Activated CD8-positive, alpha-beta T cell treated with anti-CD3 and anti-CD28 coated beads for 36 hours (primary cell): ENCODE measurements at regions not wholly inside any gene's neighbourhood (a gene's known extent, or its start where the extent isn't known, plus 50 kb on each side); places are given as distances from the start of the nearest gene placed in this dataset.

Experiments
- ATAC-seq: fragments of 200-7000 bp; cut with Tn5 transposase; one replicate; pipeline ENCODE4 v1.10.0; 2021; ENCODE audit warnings: mild to moderate bottlenecking, moderate library complexity
- CTCF ChIA-PET: fragments of 350-600 bp; sonication (Branson Sonifier 250); formaldehyde crosslinking; loops from one replicate; lab custom pipeline; 2021; ENCODE audit warnings: antibody characterized with exemption; lab: Charles Lee
- POLR2A ChIA-PET: fragments of 350-600 bp; sonication (Branson Sonifier 250); formaldehyde crosslinking; loops from one replicate; lab custom pipeline; 2021; ENCODE audit warnings: antibody characterized with exemption; lab: Charles Lee
- DNase-seq: peaks from one replicate; pipeline ENCODE4 v3.0.0-alpha.2; 2020
- H3K27ac Mint-ChIP-seq: one replicate; pipeline ENCODE4 v1.8.0; 2021; ENCODE audit warnings: mild to moderate bottlenecking, mixed read lengths
- H3K27me3 Mint-ChIP-seq: one replicate; pipeline ENCODE4 v1.8.0; 2021; ENCODE audit warnings: mixed read lengths
- H3K36me3 Mint-ChIP-seq: one replicate; pipeline ENCODE4 v1.8.0; 2021; ENCODE audit warnings: low read depth, mixed read lengths
- H3K4me1 Mint-ChIP-seq: one replicate; pipeline ENCODE4 v1.8.0; 2021; ENCODE audit warnings: low read depth, mixed read lengths
- H3K4me3 Mint-ChIP-seq: one replicate; pipeline ENCODE4 v1.8.0; 2021; ENCODE audit warnings: mild to moderate bottlenecking, moderate library complexity, mixed read lengths
- H3K9me3 Mint-ChIP-seq: one replicate; pipeline ENCODE4 v1.8.0; 2021; ENCODE audit warnings: mixed read lengths
- CTCF ChIP-seq: fragments of 200-600 bp; IDR thresholded peaks from one replicate; pipeline ENCODE4 v1.8.0; 2022; ENCODE audit warnings: antibody characterized with exemption, mild to moderate bottlenecking
- intact Hi-C: fragments of 100-400 bp; cut with micrococcal nuclease; formaldehyde crosslinking; loops from one replicate; pipeline ENCODE4 v1.10.0; 2022

- Mint-ChIP-seq H3K27ac (no peak overlapping the region), H3K4me3 (no peak overlapping the region), H3K27me3 (peaks cover 2% of the 10 kb centered on the region), H3K9me3 (peaks cover 1% of the 10 kb centered on the region), H3K4me1 (no peaks in the 10 kb centered on the region), H3K36me3 (no peaks in the 10 kb centered on the region)
- no peak for TF ChIP-seq CTCF
- ChIA-PET CTCF (no interaction called here), POLR2A (no interaction called here)
- no peak for ATAC-seq
- DNase-seq, result no peak
- intact Hi-C loops, result no loop called here
These were observed 62.7 kb upstream of the KAZN start for GRCh38 chr1:14535619-14536355.

- ATAC-seq (no peak), DNase-seq (no peak)
- no peaks in the 10 kb centered on the region for H3K36me3 Mint-ChIP-seq
- H3K9me3 Mint-ChIP-seq, result peaks cover 1% of the 10 kb centered on the region
- H3K27ac Mint-ChIP-seq, result no peak overlapping the region
- no peak for TF ChIP-seq CTCF
- ChIA-PET POLR2A (no interaction called here), CTCF (no interaction called here)
- no peak overlapping the region for H3K4me3 Mint-ChIP-seq
- H3K27me3 Mint-ChIP-seq, result peaks cover 2% of the 10 kb centered on the region
- intact Hi-C loops, result no loop called here
- no peaks in the 10 kb centered on the region for H3K4me1 Mint-ChIP-seq
These were observed 60.1 kb upstream of the KAZN start for GRCh38 chr1:14538335-14538734.

- DNase-seq, result no peak
- Mint-ChIP-seq H3K27ac (no peak overlapping the region), H3K27me3 (peaks cover 2% of the 10 kb centered on the region), H3K36me3 (no peaks in the 10 kb centered on the region), H3K4me1 (no peaks in the 10 kb centered on the region), H3K9me3 (peaks cover 1% of the 10 kb centered on the region), H3K4me3 (no peak overlapping the region)
- no peak for ATAC-seq
- POLR2A ChIA-PET, result no interaction called here
- TF ChIP-seq CTCF, result no peak
- intact Hi-C loops, result no loop called here
- CTCF ChIA-PET, result no interaction called here
These were observed 59.2 kb upstream of the KAZN start for GRCh38 chr1:14539309-14539708.

- ATAC-seq, result no peak
- TF ChIP-seq CTCF, result no peak
- Mint-ChIP-seq H3K27me3 (peaks cover 2% of the 10 kb centered on the region), H3K9me3 (peaks cover 1% of the 10 kb centered on the region), H3K27ac (no peak overlapping the region), H3K36me3 (no peaks in the 10 kb centered on the region), H3K4me3 (no peak overlapping the region), H3K4me1 (no peaks in the 10 kb centered on the region)
- DNase-seq, result no peak
- intact Hi-C loops, result no loop called here
- ChIA-PET POLR2A (no interaction called here), CTCF (no interaction called here)
These were observed 58.4 kb upstream of the KAZN start for GRCh38 chr1:14539953-14540563.

- peaks cover 6% of the 10 kb centered on the region for H3K27me3 Mint-ChIP-seq
- ATAC-seq, result no peak
- no peaks in the 10 kb centered on the region for H3K36me3 Mint-ChIP-seq
- no peak for TF ChIP-seq CTCF
- intact Hi-C loops, result no loop called here
- CTCF ChIA-PET, result no interaction called here
- no peak for DNase-seq
- H3K4me1 Mint-ChIP-seq, result no peaks in the 10 kb centered on the region
- no peak overlapping the region for H3K4me3 Mint-ChIP-seq
- POLR2A ChIA-PET, result no interaction called here
- H3K9me3 Mint-ChIP-seq, result peaks cover 1% of the 10 kb centered on the region
- H3K27ac Mint-ChIP-seq, result no peak overlapping the region
These were observed 57.1 kb upstream of the KAZN start for GRCh38 chr1:14541348-14541747.
